Stomach (tissue), 8 donors: ENCODE measurements at regions not wholly inside any gene's neighbourhood (a gene's known extent, or its start where the extent isn't known, plus 50 kb on each side); places are given as distances from the start of the nearest gene placed in this dataset.

Source experiments
- DNase-seq, 2 donors: peaks; one replicate each; pipeline versions ENCODE4 v3.0.0 to v3.0.0-alpha.2; 2013 to 2019
- H3K27ac ChIP-seq, 5 donors: fragments of 200-600 bp in 4 of 5; sonication (generic) in 4 of 5; one replicate each; pipeline ENCODE4 v1.5.1; 2013 to 2019; ENCODE audit warnings: mild to moderate bottlenecking in 1 of 5, moderate library complexity in 1 of 5
- H3K27me3 ChIP-seq, 3 donors: fragments of 200-600 bp; sonication (generic); one replicate each; pipeline ENCODE4 v1.5.1; 2017 to 2019; ENCODE audit warnings: mixed run types in 1 of 3
- H3K36me3 ChIP-seq, 4 donors: fragments of 200-600 bp; sonication (generic); 1 replicate in 3 of 4; 2 replicates in 1 of 4; pipeline ENCODE4 v1.5.1; 2016 to 2019
- H3K4me1 ChIP-seq, 4 donors: fragments of 200-600 bp; sonication (generic); one replicate each; pipeline ENCODE4 v1.5.1; 2016 to 2019
- H3K4me3 ChIP-seq, 4 donors: fragments of 200-600 bp; sonication (generic) in 3 of 4; one replicate each; pipeline ENCODE4 v1.5.1; 2016 to 2019; ENCODE audit warnings: mild to moderate bottlenecking in 1 of 4
- H3K9me3 ChIP-seq, 4 donors: fragments of 200-600 bp; sonication (generic); one replicate each; pipeline ENCODE4 v1.5.1; 2016 to 2019
- CTCF ChIP-seq, 7 experiments: fragments of 450-650 bp in 4 of 7; fragments of 200-600 bp in 3 of 7; sonication (generic) in 3 of 7; IDR thresholded peaks; one replicate each; pipeline ENCODE4 v1.5.1; 2016 to 2019; ENCODE audit warnings: antibody characterized with exemption in 7 of 7, control low read depth in 2 of 7, mild to moderate bottlenecking in 1 of 7
- EP300 ChIP-seq: sonication (generic); formaldehyde crosslinking; IDR thresholded peaks from one replicate; pipeline ENCODE4 v1.6.1; 2017; ENCODE audit warnings: antibody characterized with exemption
- POLR2A ChIP-seq, 4 donors: fragments of 450-650 bp; IDR thresholded peaks; one replicate each; pipeline ENCODE4 v1.6.1; 2016; ENCODE audit warnings: antibody characterized with exemption in 4 of 4, control low read depth in 2 of 4, mild to moderate bottlenecking in 1 of 4, moderate library complexity in 1 of 4
- POLR2AphosphoS5 ChIP-seq, 3 donors: sonication (generic); formaldehyde crosslinking; IDR thresholded peaks; one replicate each; pipeline ENCODE4 v1.6.1; 2016; ENCODE audit warnings: antibody characterized with exemption in 3 of 3
- WGBS, 5 donors: extraction: QIAGEN DNeasy Blood & Tissue Kit in 3 of 5; methylation state at CpG; one replicate each; pipeline versions ENCODE4 v1.1.5 to v1.1.7; 2013 to 2018; 5-methylcytosine and 5-hydroxymethylcytosine counted together
- intact Hi-C: fragments of 100-400 bp; cut with DNase I; formaldehyde crosslinking; loops from one replicate; pipeline ENCODE4 v1.15.1; 2023; ENCODE audit warnings: low total_unique reads
- donor health status: healthy with polysubstance abuse.
- donor health status: Bipolar disorder and iron deficiency.
- donor health status: healthy.

- H3K9me3 ChIP-seq: no peaks in the 10 kb centered on the region
- TF ChIP-seq POLR2A (IDR thresholded peaks at IDR 0.05): no peak
- TF ChIP-seq POLR2AphosphoS5 (IDR thresholded peaks at IDR 0.05): no peak
- no peak for TF ChIP-seq CTCF (IDR thresholded peaks at IDR 0.05)
- no peak for TF ChIP-seq EP300
- no peak overlapping the region for H3K4me3 ChIP-seq
- DNase-seq: no peak
- WGBS, 5 donors: 71 to 83% (median 82%) methylated on average over 1 of the region's 1 CpG
- no peak overlapping the region for H3K27ac ChIP-seq
- no peaks in the 10 kb centered on the region for H3K36me3 ChIP-seq
- no peaks in the 10 kb centered on the region for H3K4me1 ChIP-seq
- H3K27me3 ChIP-seq: no peaks in the 10 kb centered on the region
- intact Hi-C loops: no loop called here
Observed at GRCh38 chr11:27945348-27945747, 162.6 kb downstream of the KIF18A start.

GRCh38 chr11:27938011-27938410, 169.9 kb downstream of the KIF18A start:
- Histone ChIP-seq H3K4me1 (no peaks in the 10 kb centered on the region), H3K9me3 (peaks cover 0 to 7% (median 0%) of the 10 kb centered on the region in 4 donors), H3K36me3 (no peaks in the 10 kb centered on the region), H3K27me3 (no peaks in the 10 kb centered on the region), H3K4me3 (no peak overlapping the region), H3K27ac (no peak overlapping the region)
- intact Hi-C loops: no loop called here
- WGBS, 5 donors: 69 to 84% (median 81%) methylated on average over 4 of the region's 4 CpGs
- TF ChIP-seq CTCF (IDR thresholded peaks at IDR 0.05) (no peak), POLR2A (IDR thresholded peaks at IDR 0.05) (no peak), POLR2AphosphoS5 (IDR thresholded peaks at IDR 0.05) (no peak), EP300 (no peak)
- DNase-seq: no peak

- H3K27me3 ChIP-seq: no peaks in the 10 kb centered on the region
- intact Hi-C loops: no loop called here
- H3K27ac ChIP-seq: no peak overlapping the region
- no peak overlapping the region for H3K4me3 ChIP-seq
- 69 to 82% (median 76%) methylated on average over 7 of the region's 7 CpGs for WGBS, 5 donors
- peaks cover 0 to 7% (median 0%) of the 10 kb centered on the region in 4 donors for H3K9me3 ChIP-seq
- no peaks in the 10 kb centered on the region for H3K36me3 ChIP-seq
- DNase-seq: peak in 1 of 2 donors; percentile 8
- TF ChIP-seq POLR2AphosphoS5 (IDR thresholded peaks at IDR 0.05) (no peak), POLR2A (IDR thresholded peaks at IDR 0.05) (no peak), CTCF (IDR thresholded peaks at IDR 0.05) (no peak), EP300 (no peak)
- H3K4me1 ChIP-seq: no peaks in the 10 kb centered on the region
Observed at GRCh38 chr11:27934830-27935145, 173.2 kb downstream of the KIF18A start.

- WGBS, 5 donors: 82 to 91% (median 87%) methylated on average over 13 of the region's 13 CpGs
- intact Hi-C loops: no loop called here
Observed at GRCh38 chr11:27933992-27934829, 173.7 kb downstream of the KIF18A start.

More at GRCh38 chr11:27933992-27934829, 173.7 kb downstream of the KIF18A start:
- H3K36me3 ChIP-seq: no peaks in the 10 kb centered on the region
- TF ChIP-seq POLR2A (IDR thresholded peaks at IDR 0.05) (no peak), CTCF (IDR thresholded peaks at IDR 0.05) (no peak), EP300 (no peak), POLR2AphosphoS5 (IDR thresholded peaks at IDR 0.05) (no peak)
- no peaks in the 10 kb centered on the region for H3K27me3 ChIP-seq
- no peak overlapping the region for H3K27ac ChIP-seq
- no peaks in the 10 kb centered on the region for H3K4me1 ChIP-seq
- peaks cover 0 to 4% (median 0%) of the 10 kb centered on the region in 4 donors for H3K9me3 ChIP-seq
- H3K4me3 ChIP-seq: no peak overlapping the region
- peak in 1 of 2 donors; percentile 2 for DNase-seq
